GM23338 (cell line): ENCODE measurements at regions not wholly inside any gene's neighbourhood (a gene's known extent, or its start where the extent isn't known, plus 50 kb on each side); places are given as distances from the start of the nearest gene placed in this dataset.

Source experiments
- ATAC-seq: fragments of 200-7000 bp; cut with Tn5 transposase; 3 replicates; pipeline ENCODE4 v1.9.1; 2020
- DNase-seq: peaks from one replicate; pipeline ENCODE4 v3.0.0-alpha.2; 2015; ENCODE audit warnings: low spot score
- H2AFZ ChIP-seq: fragments of 200-600 bp; sonication (generic); 2 replicates; pipeline ENCODE4 v1.8.0; 2016; ENCODE audit warnings: antibody characterized with exemption, mild to moderate bottlenecking, moderate library complexity
- H3F3A ChIP-seq: fragments of 200-600 bp; sonication (generic); replicated peaks from 2 replicates; pipeline ENCODE4 v1.8.0; 2017; ENCODE audit warnings: antibody characterized with exemption, mixed run types, low read depth
- H3K27ac ChIP-seq: fragments of 200-600 bp; sonication (generic); 2 replicates; pipeline ENCODE4 v1.6.1; 2016; ENCODE audit warnings: low read depth
- H3K27me3 ChIP-seq: fragments of 200-600 bp; sonication (generic); 2 replicates; pipeline ENCODE4 v1.8.0; 2016; ENCODE audit warnings: mild to moderate bottlenecking, mixed run types, moderate library complexity; ENCODE audit not compliant: insufficient read depth
- H3K36me3 ChIP-seq: fragments of 200-600 bp; sonication (generic); 2 replicates; pipeline ENCODE4 v1.8.0; 2016; ENCODE audit warnings: mild to moderate bottlenecking; ENCODE audit not compliant: insufficient read depth
- H3K4me1 ChIP-seq: fragments of 200-600 bp; sonication (generic); 2 replicates; pipeline ENCODE4 v1.8.0; 2016; ENCODE audit warnings: mild to moderate bottlenecking, moderate library complexity; ENCODE audit not compliant: insufficient read depth
- H3K4me2 ChIP-seq: fragments of 200-600 bp; sonication (generic); 2 replicates; pipeline ENCODE4 v1.7.1; 2017; ENCODE audit warnings: mixed run types
- H3K4me3 ChIP-seq: fragments of 200-600 bp; sonication (generic); 2 replicates; pipeline ENCODE4 v1.6.1; 2016; ENCODE audit warnings: mixed run types
- H3K79me2 ChIP-seq: fragments of 200-600 bp; sonication (generic); replicated peaks from 2 replicates; pipeline ENCODE4 v1.8.0; 2017; ENCODE audit warnings: mild to moderate bottlenecking; ENCODE audit not compliant: insufficient read depth
- H3K9me2 ChIP-seq: fragments of 200-600 bp; sonication (generic); 2 replicates; pipeline ENCODE4 v1.8.0; 2017; ENCODE audit not compliant: insufficient read depth
- H4K20me1 ChIP-seq: fragments of 200-600 bp; sonication (generic); replicated peaks from 2 replicates; pipeline ENCODE4 v1.8.0; 2017; ENCODE audit warnings: mild to moderate bottlenecking; ENCODE audit not compliant: insufficient read depth
- H3K27ac Mint-ChIP-seq: 2 replicates; pipeline ENCODE4 v1.8.0; 2020; ENCODE audit warnings: inconsistent platforms, mild to moderate bottlenecking, moderate library complexity, mixed read lengths
- H3K27me3 Mint-ChIP-seq: 3 replicates; pipeline ENCODE4 v1.8.0; 2022; ENCODE audit warnings: low read depth, mild to moderate bottlenecking, moderate library complexity, mixed read lengths, inconsistent platforms; ENCODE audit not compliant: insufficient read depth, poor library complexity
- H3K36me3 Mint-ChIP-seq: 3 replicates; pipeline ENCODE4 v1.8.0; 2021; ENCODE audit warnings: low read depth, mild to moderate bottlenecking, inconsistent platforms, moderate library complexity, mixed read lengths
- H3K4me1 Mint-ChIP-seq: 3 replicates; pipeline ENCODE4 v1.8.0; 2020; ENCODE audit warnings: mild to moderate bottlenecking, inconsistent platforms, mixed read lengths
- H3K4me3 Mint-ChIP-seq: 3 replicates; pipeline ENCODE4 v1.8.0; 2021; ENCODE audit warnings: moderate library complexity, mild to moderate bottlenecking, inconsistent platforms, mixed read lengths
- H3K9me3 Mint-ChIP-seq: 3 replicates; pipeline ENCODE4 v1.8.0; 2020; ENCODE audit warnings: moderate library complexity, mild to moderate bottlenecking, inconsistent platforms, mixed read lengths
- CREB1 ChIP-seq: fragments of 250-450 bp; sonication (Bioruptor Pico); IDR thresholded peaks from 2 replicates; pipeline ENCODE4 v1.5.0; 2020; ENCODE audit warnings: low read depth, mild to moderate bottlenecking, moderate library complexity
- ETS1 ChIP-seq: IDR thresholded peaks from 2 replicates; pipeline ENCODE4 v1.6.1; 2016; ENCODE audit warnings: antibody characterized with exemption
- EZH2 ChIP-seq: fragments of 200-600 bp; sonication (generic); IDR thresholded peaks from one replicate; pipeline ENCODE4 v1.8.0; 2017; ENCODE audit warnings: antibody characterized with exemption, mild to moderate bottlenecking, low read depth; ENCODE audit not compliant: unreplicated experiment
- EZH2phosphoT487 ChIP-seq: fragments of 200-600 bp; sonication (generic); IDR thresholded peaks from one replicate; pipeline ENCODE4 v1.8.1; 2018; ENCODE audit warnings: antibody characterized with exemption; ENCODE audit not compliant: unreplicated experiment
- JUNB ChIP-seq: IDR thresholded peaks from one replicate; pipeline ENCODE4 v1.6.1; 2016; ENCODE audit warnings: antibody characterized with exemption; ENCODE audit not compliant: unreplicated experiment
- NANOG ChIP-seq: IDR thresholded peaks from 2 replicates; pipeline ENCODE4 v1.6.1; 2016; ENCODE audit warnings: antibody characterized with exemption, borderline replicate concordance
- POLR2AphosphoS5 ChIP-seq: IDR thresholded peaks from 2 replicates; pipeline ENCODE4 v1.6.1; 2016; ENCODE audit warnings: antibody characterized with exemption, low read depth
- REST ChIP-seq: IDR thresholded peaks from one replicate; pipeline ENCODE4 v1.6.1; 2018; ENCODE audit warnings: antibody characterized with exemption; ENCODE audit not compliant: unreplicated experiment
- STAT1 ChIP-seq: IDR thresholded peaks from one replicate; pipeline ENCODE4 v1.6.1; 2016; ENCODE audit warnings: antibody characterized with exemption; ENCODE audit not compliant: unreplicated experiment
- ZNF114 ChIP-seq: fragments of 250-450 bp; sonication (Bioruptor Pico); IDR thresholded peaks from 2 replicates; pipeline ENCODE4 v1.5.0; 2020; ENCODE audit warnings: mild to moderate bottlenecking, moderate library complexity
- ZNF331 ChIP-seq: fragments of 250-450 bp; sonication (Bioruptor Pico); IDR thresholded peaks from 2 replicates; pipeline ENCODE4 v1.5.0; 2020; ENCODE audit warnings: low read depth, mild to moderate bottlenecking, moderate library complexity
- TF ChIP-seq, protein P1 (sequence below): fragments of 250-450 bp; sonication (Bioruptor Pico); IDR thresholded peaks from 2 replicates; pipeline ENCODE4 v1.5.0; 2020; ENCODE audit warnings: mild to moderate bottlenecking, moderate library complexity
- TF ChIP-seq, protein P2 (sequence below), 2 experiments: fragments of 200-600 bp in 1 of 2; sonication (generic) in 1 of 2; conservative IDR thresholded peaks; 2 replicates each; pipeline versions ENCODE4 v1.5.1 to v1.6.1; 2016 to 2017; ENCODE audit warnings: antibody characterized with exemption in 2 of 2, low read depth in 2 of 2, mild to moderate bottlenecking in 2 of 2, moderate library complexity in 1 of 2

GRCh38 chr14:97361181-97361580 is 564.0 kb downstream of the VRK1 start:
- no peak overlapping the region for H3K4me3 ChIP-seq
- H3K27ac Mint-ChIP-seq = no peak overlapping the region
- no peaks in the 10 kb centered on the region for H3K36me3 ChIP-seq
- H4K20me1 ChIP-seq = no peaks in the 10 kb centered on the region
- H3K9me2 ChIP-seq = peaks cover 9% of the 10 kb centered on the region; the same call in 1 of the 2 replicates
- TF ChIP-seq POLR2AphosphoS5 (no peak), EZH2 (no peak), ZNF114 (CRISPR knock-in tag) (no peak), NANOG (no peak), STAT1 (no peak), ZNF331 (no peak), JUNB (no peak), ETS1 (no peak), CREB1 (CRISPR knock-in tag) (no peak), EZH2phosphoT487 (no peak), REST (no peak)
- TF ChIP-seq, protein P1, sequence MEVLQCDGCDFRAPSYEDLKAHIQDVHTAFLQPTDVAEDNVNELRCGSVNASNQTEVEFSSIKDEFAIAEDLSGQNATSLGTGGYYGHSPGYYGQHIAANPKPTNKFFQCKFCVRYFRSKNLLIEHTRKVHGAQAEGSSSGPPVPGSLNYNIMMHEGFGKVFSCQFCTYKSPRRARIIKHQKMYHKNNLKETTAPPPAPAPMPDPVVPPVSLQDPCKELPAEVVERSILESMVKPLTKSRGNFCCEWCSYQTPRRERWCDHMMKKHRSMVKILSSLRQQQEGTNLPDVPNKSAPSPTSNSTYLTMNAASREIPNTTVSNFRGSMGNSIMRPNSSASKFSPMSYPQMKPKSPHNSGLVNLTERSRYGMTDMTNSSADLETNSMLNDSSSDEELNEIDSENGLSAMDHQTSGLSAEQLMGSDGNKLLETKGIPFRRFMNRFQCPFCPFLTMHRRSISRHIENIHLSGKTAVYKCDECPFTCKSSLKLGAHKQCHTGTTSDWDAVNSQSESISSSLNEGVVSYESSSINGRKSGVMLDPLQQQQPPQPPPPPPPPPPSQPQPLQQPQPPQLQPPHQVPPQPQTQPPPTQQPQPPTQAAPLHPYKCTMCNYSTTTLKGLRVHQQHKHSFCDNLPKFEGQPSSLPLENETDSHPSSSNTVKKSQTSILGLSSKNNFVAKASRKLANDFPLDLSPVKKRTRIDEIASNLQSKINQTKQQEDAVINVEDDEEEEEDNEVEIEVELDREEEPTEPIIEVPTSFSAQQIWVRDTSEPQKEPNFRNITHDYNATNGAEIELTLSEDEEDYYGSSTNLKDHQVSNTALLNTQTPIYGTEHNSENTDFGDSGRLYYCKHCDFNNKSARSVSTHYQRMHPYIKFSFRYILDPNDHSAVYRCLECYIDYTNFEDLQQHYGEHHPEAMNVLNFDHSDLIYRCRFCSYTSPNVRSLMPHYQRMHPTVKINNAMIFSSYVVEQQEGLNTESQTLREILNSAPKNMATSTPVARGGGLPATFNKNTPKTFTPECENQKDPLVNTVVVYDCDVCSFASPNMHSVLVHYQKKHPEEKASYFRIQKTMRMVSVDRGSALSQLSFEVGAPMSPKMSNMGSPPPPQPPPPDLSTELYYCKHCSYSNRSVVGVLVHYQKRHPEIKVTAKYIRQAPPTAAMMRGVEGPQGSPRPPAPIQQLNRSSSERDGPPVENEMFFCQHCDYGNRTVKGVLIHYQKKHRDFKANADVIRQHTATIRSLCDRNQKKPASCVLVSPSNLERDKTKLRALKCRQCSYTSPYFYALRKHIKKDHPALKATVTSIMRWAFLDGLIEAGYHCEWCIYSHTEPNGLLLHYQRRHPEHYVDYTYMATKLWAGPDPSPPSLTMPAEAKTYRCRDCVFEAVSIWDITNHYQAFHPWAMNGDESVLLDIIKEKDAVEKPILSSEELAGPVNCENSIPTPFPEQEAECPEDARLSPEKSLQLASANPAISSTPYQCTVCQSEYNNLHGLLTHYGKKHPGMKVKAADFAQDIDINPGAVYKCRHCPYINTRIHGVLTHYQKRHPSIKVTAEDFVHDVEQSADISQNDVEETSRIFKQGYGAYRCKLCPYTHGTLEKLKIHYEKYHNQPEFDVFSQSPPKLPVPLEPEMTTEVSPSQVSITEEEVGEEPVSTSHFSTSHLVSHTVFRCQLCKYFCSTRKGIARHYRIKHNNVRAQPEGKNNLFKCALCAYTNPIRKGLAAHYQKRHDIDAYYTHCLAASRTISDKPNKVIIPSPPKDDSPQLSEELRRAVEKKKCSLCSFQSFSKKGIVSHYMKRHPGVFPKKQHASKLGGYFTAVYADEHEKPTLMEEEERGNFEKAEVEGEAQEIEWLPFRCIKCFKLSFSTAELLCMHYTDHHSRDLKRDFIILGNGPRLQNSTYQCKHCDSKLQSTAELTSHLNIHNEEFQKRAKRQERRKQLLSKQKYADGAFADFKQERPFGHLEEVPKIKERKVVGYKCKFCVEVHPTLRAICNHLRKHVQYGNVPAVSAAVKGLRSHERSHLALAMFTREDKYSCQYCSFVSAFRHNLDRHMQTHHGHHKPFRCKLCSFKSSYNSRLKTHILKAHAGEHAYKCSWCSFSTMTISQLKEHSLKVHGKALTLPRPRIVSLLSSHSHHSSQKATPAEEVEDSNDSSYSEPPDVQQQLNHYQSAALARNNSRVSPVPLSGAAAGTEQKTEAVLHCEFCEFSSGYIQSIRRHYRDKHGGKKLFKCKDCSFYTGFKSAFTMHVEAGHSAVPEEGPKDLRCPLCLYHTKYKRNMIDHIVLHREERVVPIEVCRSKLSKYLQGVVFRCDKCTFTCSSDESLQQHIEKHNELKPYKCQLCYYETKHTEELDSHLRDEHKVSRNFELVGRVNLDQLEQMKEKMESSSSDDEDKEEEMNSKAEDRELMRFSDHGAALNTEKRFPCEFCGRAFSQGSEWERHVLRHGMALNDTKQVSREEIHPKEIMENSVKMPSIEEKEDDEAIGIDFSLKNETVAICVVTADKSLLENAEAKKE (CRISPR knock-in tag) = no peak
- TF ChIP-seq, protein P2, sequence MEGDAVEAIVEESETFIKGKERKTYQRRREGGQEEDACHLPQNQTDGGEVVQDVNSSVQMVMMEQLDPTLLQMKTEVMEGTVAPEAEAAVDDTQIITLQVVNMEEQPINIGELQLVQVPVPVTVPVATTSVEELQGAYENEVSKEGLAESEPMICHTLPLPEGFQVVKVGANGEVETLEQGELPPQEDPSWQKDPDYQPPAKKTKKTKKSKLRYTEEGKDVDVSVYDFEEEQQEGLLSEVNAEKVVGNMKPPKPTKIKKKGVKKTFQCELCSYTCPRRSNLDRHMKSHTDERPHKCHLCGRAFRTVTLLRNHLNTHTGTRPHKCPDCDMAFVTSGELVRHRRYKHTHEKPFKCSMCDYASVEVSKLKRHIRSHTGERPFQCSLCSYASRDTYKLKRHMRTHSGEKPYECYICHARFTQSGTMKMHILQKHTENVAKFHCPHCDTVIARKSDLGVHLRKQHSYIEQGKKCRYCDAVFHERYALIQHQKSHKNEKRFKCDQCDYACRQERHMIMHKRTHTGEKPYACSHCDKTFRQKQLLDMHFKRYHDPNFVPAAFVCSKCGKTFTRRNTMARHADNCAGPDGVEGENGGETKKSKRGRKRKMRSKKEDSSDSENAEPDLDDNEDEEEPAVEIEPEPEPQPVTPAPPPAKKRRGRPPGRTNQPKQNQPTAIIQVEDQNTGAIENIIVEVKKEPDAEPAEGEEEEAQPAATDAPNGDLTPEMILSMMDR (conservative IDR thresholded peaks at IDR 0.05; ENCODE audit: low read depth in 2 of 2) = no peak
- H3K9me3 Mint-ChIP-seq = no peaks in the 10 kb centered on the region
- ATAC-seq (no peak), DNase-seq (no peak)
- H3K4me2 ChIP-seq = no peak overlapping the region
- H2AFZ ChIP-seq = no peak overlapping the region
- H3K4me1 Mint-ChIP-seq = peaks cover 10% of the 10 kb centered on the region
- H3K27me3 Mint-ChIP-seq = peaks cover 4% of the 10 kb centered on the region
- H3F3A ChIP-seq = no peaks in the 10 kb centered on the region
- H3K27me3 ChIP-seq = no peaks in the 10 kb centered on the region
- H3K36me3 Mint-ChIP-seq = no peaks in the 10 kb centered on the region
- H3K79me2 ChIP-seq = no peaks in the 10 kb centered on the region
- H3K4me3 Mint-ChIP-seq = no peak overlapping the region
- H3K27ac ChIP-seq = no peak overlapping the region
- peaks cover 3% of the 10 kb centered on the region for H3K4me1 ChIP-seq
